Uterus (tissue), 2 donors: ENCODE measurements at regions not wholly inside any gene's neighbourhood (a gene's known extent, or its start where the extent isn't known, plus 50 kb on each side); places are given as distances from the start of the nearest gene placed in this dataset.

ENCODE experiments used
- POLR2A ChIP-seq, 2 donors: fragments of 450-650 bp; IDR thresholded peaks; one replicate each; pipeline ENCODE4 v1.6.1; 2016; ENCODE audit warnings: antibody characterized with exemption in 2 of 2, mild to moderate bottlenecking in 1 of 2, moderate library complexity in 1 of 2
- TF ChIP-seq, protein P1 (sequence below), 4 experiments: fragments of 200-600 bp in 2 of 4; fragments of 450-650 bp in 2 of 4; sonication (generic) in 2 of 4; IDR thresholded peaks; one replicate each; pipeline ENCODE4 v1.5.1; 2016 to 2019; ENCODE audit warnings: antibody characterized with exemption in 4 of 4, mild to moderate bottlenecking in 2 of 4, moderate library complexity in 1 of 4

DNA sequence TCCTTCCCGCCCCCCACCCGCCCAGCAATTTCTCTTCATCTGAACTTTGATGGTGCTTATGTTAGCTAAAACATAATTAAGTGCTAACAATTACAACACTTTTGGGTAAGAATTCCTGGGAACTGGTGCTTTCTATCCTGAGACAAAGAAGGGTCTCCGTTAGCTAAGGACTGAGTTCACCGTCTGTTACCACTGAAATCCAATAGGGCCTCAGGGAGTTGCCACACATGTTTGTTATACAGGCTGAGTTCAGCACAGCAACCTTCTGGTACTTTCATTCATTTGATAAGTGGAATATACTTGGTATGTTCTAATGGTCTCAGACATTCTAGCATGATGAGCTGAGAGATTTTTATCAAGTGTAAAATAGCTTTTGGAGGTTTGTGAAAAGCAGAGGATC is 437.9 kb downstream of the EFNA5 start:
- no peak for TF ChIP-seq POLR2A (IDR thresholded peaks at IDR 0.05)
- TF ChIP-seq, protein P1, sequence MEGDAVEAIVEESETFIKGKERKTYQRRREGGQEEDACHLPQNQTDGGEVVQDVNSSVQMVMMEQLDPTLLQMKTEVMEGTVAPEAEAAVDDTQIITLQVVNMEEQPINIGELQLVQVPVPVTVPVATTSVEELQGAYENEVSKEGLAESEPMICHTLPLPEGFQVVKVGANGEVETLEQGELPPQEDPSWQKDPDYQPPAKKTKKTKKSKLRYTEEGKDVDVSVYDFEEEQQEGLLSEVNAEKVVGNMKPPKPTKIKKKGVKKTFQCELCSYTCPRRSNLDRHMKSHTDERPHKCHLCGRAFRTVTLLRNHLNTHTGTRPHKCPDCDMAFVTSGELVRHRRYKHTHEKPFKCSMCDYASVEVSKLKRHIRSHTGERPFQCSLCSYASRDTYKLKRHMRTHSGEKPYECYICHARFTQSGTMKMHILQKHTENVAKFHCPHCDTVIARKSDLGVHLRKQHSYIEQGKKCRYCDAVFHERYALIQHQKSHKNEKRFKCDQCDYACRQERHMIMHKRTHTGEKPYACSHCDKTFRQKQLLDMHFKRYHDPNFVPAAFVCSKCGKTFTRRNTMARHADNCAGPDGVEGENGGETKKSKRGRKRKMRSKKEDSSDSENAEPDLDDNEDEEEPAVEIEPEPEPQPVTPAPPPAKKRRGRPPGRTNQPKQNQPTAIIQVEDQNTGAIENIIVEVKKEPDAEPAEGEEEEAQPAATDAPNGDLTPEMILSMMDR (IDR thresholded peaks at IDR 0.05), result no peak
